IPS DF 6.9 (cell line): ENCODE measurements at regions not wholly inside any gene's neighbourhood (a gene's known extent, or its start where the extent isn't known, plus 50 kb on each side); places are given as distances from the start of the nearest gene placed in this dataset.

Experiments used
- DNase-seq: peaks from one replicate; pipeline ENCODE4 v3.0.0-alpha.2; 2013; ENCODE audit warnings: low read depth, low spot score
- H3K27ac ChIP-seq: one replicate; pipeline ENCODE4 v1.5.1; 2013; ENCODE audit warnings: low read length, control low read depth
- H3K27me3 ChIP-seq: 2 replicates; pipeline ENCODE4 v1.6.1; 2013; ENCODE audit warnings: mild to moderate bottlenecking, low read length; ENCODE audit not compliant: control insufficient read depth, insufficient read depth
- H3K36me3 ChIP-seq: 2 replicates; pipeline ENCODE4 v1.6.1; 2013; ENCODE audit warnings: low read length; ENCODE audit not compliant: control insufficient read depth, insufficient read depth
- H3K4me1 ChIP-seq: 2 replicates; pipeline ENCODE4 v1.6.1; 2013; ENCODE audit warnings: low read length; ENCODE audit not compliant: control insufficient read depth, insufficient read depth
- H3K4me3 ChIP-seq: 2 replicates; pipeline ENCODE4 v1.5.1; 2013; ENCODE audit warnings: mild to moderate bottlenecking, low read length
- H3K9me3 ChIP-seq: 2 replicates; pipeline ENCODE4 v1.6.1; 2013; ENCODE audit warnings: low read length, inconsistent platforms; ENCODE audit not compliant: control insufficient read depth, insufficient read depth
- WGBS: extraction: QIAGEN DNeasy Blood & Tissue Kit; methylation state at CpG from one replicate; pipeline ENCODE4 v1.1.7; 2013; ENCODE audit warnings: mixed read lengths, missing lambda C conversion rate; ENCODE audit not compliant: insufficient read length, insufficient coverage; 5-methylcytosine and 5-hydroxymethylcytosine counted together

GRCh38 chr9:91040371-91041215, 239.0 kb downstream of the SYK start:
- Histone ChIP-seq H3K4me1 (peaks cover 2% of the 10 kb centered on the region; the same call in 1 of the 2 replicates), H3K27ac (no peak overlapping the region), H3K27me3 (no peaks in the 10 kb centered on the region), H3K9me3 (no peaks in the 10 kb centered on the region), H3K36me3 (no peaks in the 10 kb centered on the region), H3K4me3 (no peak overlapping the region)
- no CpG with 5 or more reads among the region's 14 CpGs for WGBS
- DNase-seq = no peak

- no peak for DNase-seq
- H3K4me3 ChIP-seq = no peak overlapping the region
- no peak overlapping the region for H3K27ac ChIP-seq
- H3K4me1 ChIP-seq = peaks cover 2% of the 10 kb centered on the region; the same call in 1 of the 2 replicates
- no peaks in the 10 kb centered on the region for H3K36me3 ChIP-seq
- no peaks in the 10 kb centered on the region for H3K9me3 ChIP-seq
- H3K27me3 ChIP-seq = no peaks in the 10 kb centered on the region
- no CpG with 5 or more reads among the region's 4 CpGs for WGBS
Observed at GRCh38 chr9:91042024-91042423, 240.4 kb downstream of the SYK start.

DNA sequence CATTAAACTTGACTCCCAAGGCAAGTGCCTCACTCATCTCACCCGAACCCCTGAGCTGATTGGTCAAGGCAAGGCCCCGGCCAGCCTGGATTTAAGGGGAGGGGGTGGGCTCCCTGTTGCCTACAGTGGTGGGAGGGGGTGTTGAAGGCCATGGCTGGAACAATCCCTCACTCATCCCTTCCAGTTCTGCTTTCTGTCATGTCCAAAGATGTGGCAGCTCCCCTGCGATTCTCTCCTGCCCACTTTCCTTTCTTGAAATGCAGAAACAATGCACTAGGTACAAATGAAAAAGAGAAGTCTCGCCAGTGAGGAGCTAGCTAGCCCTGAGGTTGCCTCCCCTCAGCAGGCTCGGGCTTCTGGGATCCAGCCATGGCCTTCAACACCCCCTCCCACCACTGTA, 240.9 kb downstream of the SYK start:
- no peaks in the 10 kb centered on the region for H3K27me3 ChIP-seq
- H3K4me3 ChIP-seq = no peak overlapping the region
- H3K4me1 ChIP-seq = 0 out of 2 replicates have a peak, but pooled peaks cover 2% of the 10 kb centered on the region
- no peak overlapping the region for H3K27ac ChIP-seq
- no CpG with 5 or more reads among the region's 5 CpGs for WGBS
- DNase-seq = no peak
- no peaks in the 10 kb centered on the region for H3K9me3 ChIP-seq
- no peaks in the 10 kb centered on the region for H3K36me3 ChIP-seq

DNA sequence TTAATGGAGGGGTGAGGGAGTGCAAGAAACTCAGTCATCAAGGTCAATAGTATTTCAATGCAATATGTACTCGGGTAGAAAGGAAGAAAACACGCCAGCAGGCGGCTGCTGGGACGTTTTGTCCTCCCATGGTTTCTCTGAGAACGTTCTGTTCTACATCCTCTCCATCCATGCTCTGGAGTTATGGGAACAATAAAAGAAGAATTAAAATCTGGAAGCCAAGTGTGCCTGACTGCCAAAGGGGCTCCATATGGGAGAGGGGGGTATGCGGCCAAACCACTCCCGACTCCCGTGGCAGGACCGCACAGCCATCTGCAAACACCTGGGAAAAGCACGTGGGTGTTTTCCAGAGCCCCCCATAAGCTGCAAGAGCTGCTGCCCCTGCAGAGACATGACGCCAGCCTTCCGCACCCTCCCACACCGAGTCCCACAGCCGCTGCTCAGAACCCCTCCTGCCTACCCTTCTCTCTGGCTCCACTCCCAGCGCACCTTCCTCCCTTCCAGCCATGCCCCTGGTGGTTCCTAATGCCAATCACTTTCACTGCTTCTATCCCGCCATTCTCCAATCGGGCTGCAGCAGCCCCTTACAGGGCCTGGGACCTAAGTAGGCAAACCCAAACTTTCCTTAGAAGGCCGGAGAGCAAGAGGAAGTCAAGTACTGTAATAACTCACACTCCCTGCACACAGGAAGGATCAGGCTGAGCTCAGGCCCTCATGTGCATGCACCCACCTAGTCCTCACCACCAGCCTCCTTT, 241.6 kb downstream of the SYK start:
- Histone ChIP-seq H3K4me1 (0 out of 2 replicates have a peak, but pooled peaks cover 2% of the 10 kb centered on the region), H3K27me3 (no peaks in the 10 kb centered on the region), H3K27ac (no peak overlapping the region), H3K36me3 (no peaks in the 10 kb centered on the region), H3K9me3 (no peaks in the 10 kb centered on the region), H3K4me3 (no peak overlapping the region)
- DNase-seq = no peak
- no CpG with 5 or more reads among the region's 18 CpGs for WGBS

DNA sequence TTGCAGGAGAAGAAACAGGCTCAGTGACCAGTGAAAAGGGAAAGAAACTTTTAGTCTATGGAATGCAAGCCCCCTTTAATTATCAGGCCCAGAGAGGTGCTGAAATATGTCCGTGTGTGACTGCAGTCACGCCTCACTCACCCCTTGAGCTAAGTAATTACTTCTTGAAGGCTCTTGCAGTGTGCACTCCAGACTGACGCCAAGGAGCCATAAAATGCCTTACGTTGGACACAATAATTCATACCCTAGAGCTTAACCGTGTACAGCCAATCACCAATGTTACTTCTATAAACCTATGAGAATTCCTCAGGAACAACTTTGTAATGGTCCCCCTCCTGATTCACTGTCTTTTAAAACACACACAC, 242.2 kb downstream of the SYK start:
- Histone ChIP-seq H3K9me3 (no peaks in the 10 kb centered on the region), H3K27me3 (no peaks in the 10 kb centered on the region), H3K27ac (no peak overlapping the region), H3K4me3 (no peak overlapping the region), H3K4me1 (0 out of 2 replicates have a peak, but pooled peaks cover 2% of the 10 kb centered on the region), H3K36me3 (no peaks in the 10 kb centered on the region)
- DNase-seq = no peak
- no CpG with 5 or more reads among the region's 5 CpGs for WGBS

DNA sequence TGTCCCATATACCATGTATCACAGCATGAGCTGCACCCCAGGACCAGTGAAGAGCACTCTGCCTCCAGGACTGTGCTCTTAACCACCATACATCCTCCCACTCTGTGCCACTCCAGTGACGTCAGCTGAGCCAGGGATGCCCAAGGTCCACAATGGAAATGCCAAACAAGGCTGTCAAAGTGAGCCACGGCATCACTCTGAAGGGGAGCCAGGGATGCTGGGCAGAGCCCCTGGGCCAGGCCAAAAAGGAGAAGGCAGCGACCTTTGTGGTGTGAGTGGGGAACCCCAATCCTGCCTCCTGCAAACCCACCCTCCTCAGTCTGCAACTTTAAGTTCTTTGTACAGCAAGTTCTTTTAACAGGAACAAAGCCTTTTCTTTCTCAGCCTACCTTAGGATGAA, 242.7 kb downstream of the SYK start:
- H3K4me3 ChIP-seq = no peak overlapping the region
- no peaks in the 10 kb centered on the region for H3K36me3 ChIP-seq
- WGBS = no CpG with 5 or more reads among the region's 3 CpGs
- H3K9me3 ChIP-seq = no peaks in the 10 kb centered on the region
- 0 out of 2 replicates have a peak, but pooled peaks cover 2% of the 10 kb centered on the region for H3K4me1 ChIP-seq
- no peaks in the 10 kb centered on the region for H3K27me3 ChIP-seq
- H3K27ac ChIP-seq = no peak overlapping the region
- DNase-seq = no peak

GRCh38 chr9:91045041-91045440, 243.4 kb downstream of the SYK start:
- Histone ChIP-seq H3K4me3 (no peak overlapping the region), H3K9me3 (no peaks in the 10 kb centered on the region), H3K27ac (no peak overlapping the region), H3K4me1 (0 out of 2 replicates have a peak, but pooled peaks cover 2% of the 10 kb centered on the region), H3K27me3 (no peaks in the 10 kb centered on the region), H3K36me3 (no peaks in the 10 kb centered on the region)
- no peak for DNase-seq
- no CpG with 5 or more reads among the region's 2 CpGs for WGBS

- H3K9me3 ChIP-seq = no peaks in the 10 kb centered on the region
- no CpG with 5 or more reads among the region's 5 CpGs for WGBS
- DNase-seq = no peak
- H3K4me1 ChIP-seq = 0 out of 2 replicates have a peak, but pooled peaks cover 2% of the 10 kb centered on the region
- no peak overlapping the region for H3K4me3 ChIP-seq
- no peaks in the 10 kb centered on the region for H3K27me3 ChIP-seq
- no peak overlapping the region for H3K27ac ChIP-seq
- H3K36me3 ChIP-seq = no peaks in the 10 kb centered on the region
Observed at GRCh38 chr9:91047529-91047928, 245.9 kb downstream of the SYK start.

- no peaks in the 10 kb centered on the region for H3K27me3 ChIP-seq
- no peak overlapping the region for H3K27ac ChIP-seq
- no peak for DNase-seq
- no peaks in the 10 kb centered on the region for H3K4me1 ChIP-seq
- no CpG with 5 or more reads among the region's 9 CpGs for WGBS
- H3K4me3 ChIP-seq = no peak overlapping the region
- H3K9me3 ChIP-seq = no peaks in the 10 kb centered on the region
- no peaks in the 10 kb centered on the region for H3K36me3 ChIP-seq
Observed at GRCh38 chr9:91047993-91048607, 246.5 kb downstream of the SYK start.

DNA sequence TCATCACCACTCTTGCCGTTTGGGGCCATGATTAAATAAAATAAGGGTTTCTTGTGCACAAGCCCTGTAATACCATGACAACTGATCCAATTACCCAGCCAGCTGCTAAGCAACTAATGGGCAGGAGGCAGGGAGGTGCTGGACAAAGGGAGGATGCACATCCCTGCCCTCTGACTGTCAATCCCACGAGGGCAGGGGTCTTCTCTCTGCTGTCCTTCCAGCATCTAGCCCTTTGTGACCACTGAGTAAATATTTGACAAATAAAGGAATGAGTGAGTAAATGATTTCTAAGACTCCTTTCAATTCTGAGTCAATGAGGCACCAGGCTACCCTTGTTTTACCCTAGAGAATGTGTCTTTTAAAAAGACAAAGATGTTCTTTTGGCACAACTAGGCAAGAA, 247.1 kb downstream of the SYK start:
- Histone ChIP-seq H3K27me3 (no peaks in the 10 kb centered on the region), H3K9me3 (no peaks in the 10 kb centered on the region), H3K27ac (no peak overlapping the region), H3K4me1 (no peaks in the 10 kb centered on the region), H3K36me3 (no peaks in the 10 kb centered on the region), H3K4me3 (no peak overlapping the region)
- no peak for DNase-seq
- WGBS = no CpG with 5 or more reads among the region's 2 CpGs
